ENCODE measurements at regions not wholly inside any gene's neighbourhood (a gene's known extent, or its start where the extent isn't known, plus 50 kb on each side); places are given as distances from the start of the nearest gene placed in this dataset.
"Not testable (repeated sequence)": the region's sequence is repeated elsewhere in the genome, so short reads cannot be mapped to it uniquely, and the experiment has no call there.

GRCh38 chr3:75840160-75840559 is 54.8 kb upstream of the ZNF717 start:
- not testable (repeated sequence) for DNase-seq

DNA sequence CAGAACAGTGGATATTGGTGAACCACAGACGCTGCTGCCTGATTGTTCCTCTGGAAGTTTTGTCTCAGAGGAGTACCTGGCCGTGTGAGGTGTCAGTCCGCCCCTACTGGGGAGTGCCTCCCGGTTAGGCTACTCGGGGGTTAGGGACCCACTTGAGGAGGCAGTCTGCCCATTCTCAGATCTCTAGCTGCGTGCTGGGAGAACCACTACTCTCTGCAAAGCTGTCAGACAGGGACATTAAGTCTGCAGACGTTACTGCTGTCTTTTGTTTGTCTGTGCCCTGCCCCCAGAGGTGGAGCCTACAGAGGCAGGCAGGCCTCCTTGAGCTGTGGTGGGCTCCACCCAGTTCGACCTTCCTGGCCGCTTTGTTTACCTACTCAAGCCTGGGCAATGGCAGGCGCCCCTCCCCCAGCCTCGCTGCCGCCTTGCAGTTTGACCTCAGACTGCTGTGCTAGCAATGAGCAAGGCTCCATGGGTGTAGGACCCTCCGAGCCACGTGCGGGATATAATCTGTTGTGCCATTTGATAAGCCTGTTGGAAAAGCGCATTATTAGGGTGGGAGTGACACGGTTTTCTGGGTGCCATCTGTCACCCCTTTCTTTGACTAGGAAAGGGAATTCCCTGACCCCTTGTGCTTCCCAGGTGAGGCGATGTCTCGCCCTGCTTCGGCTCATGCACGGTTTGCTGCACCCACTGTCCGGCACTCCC is 65.1 kb upstream of the ZNF717 start:
- DNase-seq, result not testable (repeated sequence)

- no peak for DNase-seq
These were observed 77.8 kb upstream of the ZNF717 start for GRCh38 chr3:75863130-75863529.

- no peak for DNase-seq
These were observed 78.5 kb upstream of the ZNF717 start for GRCh38 chr3:75863878-75864277.

DNA sequence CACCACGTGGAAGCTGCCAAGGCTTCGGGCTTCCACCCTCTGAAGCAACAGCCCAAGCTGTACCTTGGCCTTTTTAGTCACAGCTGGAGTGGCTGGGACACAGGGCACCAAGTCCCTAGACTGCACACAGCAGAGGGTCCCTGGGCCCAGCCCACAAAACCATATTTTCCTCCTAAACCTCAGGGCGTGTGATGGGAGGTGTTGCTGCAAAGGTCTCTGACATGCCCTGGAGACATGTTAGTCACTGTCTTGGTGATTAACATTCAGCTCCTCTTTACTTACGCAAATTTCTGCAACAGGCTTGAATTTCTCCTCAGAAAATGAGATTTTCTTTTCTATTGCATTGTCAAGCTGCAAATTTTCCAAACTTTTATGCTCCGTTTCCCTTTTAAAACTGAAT is 98.4 kb upstream of the ZNF717 start:
- not testable (repeated sequence) for DNase-seq

GRCh38 chr3:75886971-75887526 is 101.7 kb upstream of the ZNF717 start:
- no peak for DNase-seq

GRCh38 chr3:75894234-75894633 is 108.9 kb upstream of the ZNF717 start:
- no peak for DNase-seq

- no peak for DNase-seq
These were observed 110.9 kb upstream of the ZNF717 start for GRCh38 chr3:75896265-75896664.

DNA sequence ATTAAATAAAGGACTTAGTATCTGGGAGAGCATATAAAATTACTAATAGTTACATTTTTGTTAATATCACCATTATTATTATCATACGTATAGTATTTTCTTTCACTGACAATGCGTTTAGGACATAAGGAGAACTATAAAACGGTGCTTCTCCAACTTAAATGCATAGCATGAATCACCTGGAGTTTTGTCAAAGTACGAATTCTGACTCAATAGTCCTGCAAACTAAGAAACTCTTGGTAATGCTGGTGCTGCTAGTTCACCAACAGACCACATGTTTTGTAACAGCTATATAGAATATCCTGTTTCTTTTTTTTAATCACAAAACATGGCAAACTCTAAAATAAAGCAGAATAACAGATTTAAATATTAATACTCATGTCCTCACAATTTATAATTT is 116.1 kb upstream of the ZNF717 start:
- DNase-seq, result not testable (repeated sequence)

DNA sequence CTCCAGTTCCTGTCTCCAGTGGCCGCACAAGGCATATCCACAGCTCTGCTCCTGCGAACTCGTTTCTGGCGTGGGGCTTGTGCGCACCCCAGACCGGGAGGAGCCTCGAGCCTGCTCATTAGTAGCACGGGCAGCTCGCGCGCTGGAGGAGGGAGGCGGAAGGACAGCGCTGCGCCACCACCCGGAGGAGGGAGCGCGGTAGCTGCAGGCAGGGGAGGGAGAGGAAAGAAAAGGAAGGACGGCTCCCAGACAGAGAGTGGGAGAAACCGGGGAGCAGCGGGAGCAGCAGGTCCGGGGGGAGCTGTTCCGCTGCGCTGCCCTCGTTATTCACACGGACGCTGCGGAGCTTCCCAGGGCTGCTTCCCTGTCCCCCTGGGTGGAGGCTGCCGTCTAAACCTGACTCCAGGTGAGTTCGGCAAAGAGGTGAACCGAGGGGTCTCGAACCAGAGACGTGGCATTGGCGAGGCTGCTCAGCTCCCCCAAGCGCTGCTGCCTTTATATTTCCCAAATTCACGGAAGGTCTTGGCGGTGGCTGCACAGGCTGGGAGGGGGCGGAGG is 121.3 kb upstream of the ZNF717 start:
- no peak for DNase-seq

DNA sequence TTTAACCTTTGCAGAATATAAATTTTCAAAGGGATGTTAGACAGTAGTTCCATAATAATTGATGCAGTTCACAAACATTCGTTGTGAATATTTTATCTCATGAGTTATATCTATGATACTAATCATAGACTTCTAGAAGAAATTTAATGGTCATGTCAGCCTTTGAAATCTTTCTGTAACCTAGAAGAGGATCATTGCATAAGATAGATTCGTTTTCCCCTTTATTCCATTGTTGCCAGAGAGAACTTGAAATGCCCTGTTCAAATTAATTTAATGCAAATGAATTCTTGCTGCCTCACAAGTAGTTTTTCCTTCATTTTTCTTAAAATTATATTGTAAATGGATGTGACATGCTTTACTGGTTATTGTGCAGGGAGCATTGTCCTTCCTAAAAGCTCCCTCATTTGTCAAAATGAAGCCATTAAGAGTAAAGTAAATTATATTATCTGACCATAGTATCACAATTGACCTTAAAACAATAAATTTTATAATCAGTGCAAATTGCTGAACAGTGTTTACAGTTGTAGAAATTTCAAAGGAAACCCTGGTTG is 128.5 kb upstream of the ZNF717 start:
- DNase-seq, result no peak

DNA sequence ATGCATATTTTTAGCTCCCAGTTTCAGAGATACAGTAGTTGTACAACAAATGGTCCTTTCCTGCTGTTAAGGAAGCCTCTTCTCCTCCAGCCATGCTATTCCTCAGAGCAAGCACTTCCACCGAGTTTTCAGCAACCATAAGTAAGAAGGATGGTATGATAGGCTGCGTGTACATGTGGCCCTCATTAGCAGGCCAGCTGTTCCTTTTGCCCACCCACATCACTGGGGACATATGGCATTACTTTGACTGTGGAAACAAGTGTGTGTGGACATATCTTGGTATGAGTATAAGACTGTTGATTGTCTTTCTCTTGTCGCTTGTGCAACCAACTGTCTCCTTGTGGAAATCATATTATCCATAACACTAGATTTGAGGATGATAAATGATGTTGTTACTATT is 129.4 kb upstream of the ZNF717 start:
- DNase-seq, result not testable (repeated sequence)

- no peak for DNase-seq
These were observed 153.6 kb upstream of the ZNF717 start for GRCh38 chr3:75938921-75939320.

DNA sequence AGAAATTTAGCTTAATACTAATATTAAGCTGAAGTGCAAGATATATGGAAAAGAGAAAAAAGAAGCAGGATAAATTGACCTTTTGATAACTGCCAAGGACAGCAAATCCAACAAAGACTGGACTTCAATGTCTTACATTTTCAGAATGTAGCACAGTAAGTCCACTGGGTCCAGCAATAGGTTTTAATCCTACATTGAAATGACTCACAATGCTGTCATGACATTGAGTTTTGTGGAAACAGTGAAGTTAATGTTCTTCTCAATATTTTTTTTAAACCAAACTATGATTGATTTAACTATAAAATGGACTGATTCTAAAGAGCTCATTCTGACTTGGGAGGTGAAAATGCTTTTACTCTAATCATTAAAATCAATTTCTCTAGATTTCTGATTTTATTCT is 166.6 kb upstream of the ZNF717 start:
- no peak for DNase-seq

DNA sequence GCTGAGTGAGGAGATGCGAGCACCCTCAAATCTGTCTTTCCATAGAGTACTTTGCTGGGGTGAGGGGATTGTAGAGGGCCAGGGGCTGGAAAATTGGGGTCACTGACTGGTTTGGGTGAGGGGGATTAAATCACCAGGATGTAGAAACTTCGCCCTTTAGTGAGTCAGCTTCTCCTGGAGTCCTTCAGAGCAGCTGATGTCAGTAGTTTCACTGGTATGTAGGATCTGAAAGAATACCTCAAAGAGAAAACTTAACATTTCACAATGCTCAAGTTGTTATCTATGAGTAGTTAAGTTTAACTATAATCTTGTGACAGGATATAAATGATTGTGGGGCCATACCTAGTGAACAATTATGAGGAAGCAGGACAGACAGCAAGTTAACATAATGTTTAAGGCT is 174.7 kb upstream of the ZNF717 start:
- DNase-seq, result not testable (repeated sequence)

DNA sequence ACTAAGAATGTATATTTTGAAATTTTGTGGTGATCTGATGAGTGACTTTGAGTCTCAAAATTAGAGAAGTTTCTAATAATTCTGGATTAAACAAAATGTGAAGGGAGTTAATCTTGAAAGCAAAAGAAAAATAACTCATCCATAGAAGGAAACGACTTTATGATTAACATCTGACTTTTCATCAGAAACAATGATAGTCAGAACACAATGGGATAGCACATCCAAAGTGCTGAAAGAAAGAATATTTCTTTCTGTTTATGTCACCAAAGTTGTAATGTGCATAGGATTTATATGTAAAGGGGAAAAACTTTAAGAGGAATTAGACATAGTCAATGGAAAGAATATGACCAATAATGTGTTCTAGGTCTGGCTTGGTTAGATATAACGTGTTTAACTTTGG is 176.7 kb upstream of the ZNF717 start:
- not testable (repeated sequence) for DNase-seq

- no peak for DNase-seq
These were observed 181.7 kb upstream of the ZNF717 start for GRCh38 chr3:75967071-75967470.

GRCh38 chr3:75978686-75979085 is 193.3 kb upstream of the ZNF717 start:
- DNase-seq, result no peak

GRCh38 chr3:75981401-75981800 is 196.1 kb upstream of the ZNF717 start:
- DNase-seq, result no peak

GRCh38 chr3:75982151-75982550 is 196.8 kb upstream of the ZNF717 start:
- no peak for DNase-seq

DNA sequence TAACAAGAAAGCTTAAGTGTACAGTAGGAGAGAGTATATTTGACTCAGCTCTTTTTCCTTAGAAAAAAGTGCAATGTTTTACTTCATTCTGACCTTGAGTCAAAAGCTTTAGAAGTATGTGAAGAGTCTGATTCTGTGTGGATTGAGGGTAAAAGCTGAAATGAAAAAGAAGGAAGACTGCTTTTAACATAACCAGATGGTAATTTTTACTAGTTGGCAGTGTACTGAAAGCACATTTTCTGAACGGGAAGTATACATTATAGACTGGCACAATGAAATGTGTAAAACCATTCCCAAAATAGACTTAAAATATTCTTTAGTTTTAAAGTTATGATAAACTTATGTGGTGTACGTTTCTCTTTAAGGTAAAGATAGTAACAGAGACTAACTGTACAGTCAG is 197.8 kb upstream of the ZNF717 start:
- DNase-seq, result no peak

- DNase-seq, result no peak
These were observed 198.4 kb upstream of the ZNF717 start for GRCh38 chr3:75983609-75984290.

DNA sequence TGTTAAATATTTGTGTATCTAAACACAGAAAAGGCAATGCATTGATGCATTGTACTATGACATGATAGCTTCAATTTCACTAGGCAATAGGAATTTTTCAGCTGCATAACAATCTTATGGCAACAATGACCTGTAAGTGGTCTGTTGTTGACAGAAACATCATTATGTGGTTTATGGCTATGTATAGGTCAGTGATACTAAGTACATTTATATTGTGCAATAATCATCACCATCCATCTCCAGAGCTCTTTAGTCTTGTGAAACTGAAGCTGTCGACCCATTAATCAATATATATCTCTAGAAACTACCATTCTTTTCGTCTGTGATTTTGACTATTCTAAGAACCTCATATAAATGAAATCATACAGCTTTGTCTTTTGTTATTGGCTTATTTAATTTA is 200.1 kb upstream of the ZNF717 start:
- no peak for DNase-seq

DNA sequence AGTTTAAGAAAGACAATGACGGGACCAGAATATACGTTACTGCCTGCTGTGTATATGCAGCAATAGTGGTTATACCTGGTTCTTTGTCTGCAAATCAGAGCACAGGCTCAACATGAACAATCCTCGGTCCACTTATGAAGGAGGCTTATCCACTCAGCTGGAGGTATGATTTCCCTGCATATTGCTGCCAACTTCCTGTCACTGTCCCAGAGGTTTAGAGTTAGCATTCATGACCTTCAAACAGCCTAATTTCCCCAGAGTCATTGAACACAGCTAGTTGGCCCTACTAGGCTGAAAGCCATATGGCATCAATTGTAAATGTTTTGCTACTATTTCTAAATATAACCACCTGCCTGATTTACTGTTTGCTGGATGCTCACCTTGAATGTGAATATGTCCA is 224.9 kb upstream of the ZNF717 start:
- no peak for DNase-seq
